Left lung (tissue), 4 donors: ENCODE measurements at regions not wholly inside any gene's neighbourhood (a gene's known extent, or its start where the extent isn't known, plus 50 kb on each side); places are given as distances from the start of the nearest gene placed in this dataset.

ENCODE experiments used
- ATAC-seq: fragments of 200-7000 bp; cut with Tn5 transposase; one replicate; pipeline ENCODE4 v1.9.1; 2020; ENCODE audit warnings: moderate library complexity
- DNase-seq, 4 donors: peaks; one replicate each; pipeline ENCODE4 v3.0.0-alpha.2; 2013 to 2020
- H3K27ac ChIP-seq, 2 donors: fragments of 200-600 bp; sonication (generic) in 1 of 2; one replicate each; pipeline versions ENCODE4 v1.5.0 to v1.8.0; 2020 to 2021
- H3K27me3 ChIP-seq, 2 donors: fragments of 200-600 bp; sonication (generic) in 1 of 2; one replicate each; pipeline versions ENCODE4 v1.5.0 to v1.8.0; 2020 to 2021
- H3K36me3 ChIP-seq, 2 donors: fragments of 200-600 bp; sonication (generic) in 1 of 2; one replicate each; pipeline versions ENCODE4 v1.5.0 to v1.8.0; 2020 to 2021
- H3K4me1 ChIP-seq, 2 donors: fragments of 200-600 bp; one replicate each; pipeline ENCODE4 v1.8.0; 2021
- H3K4me3 ChIP-seq, 2 donors: fragments of 200-600 bp; sonication (generic) in 1 of 2; one replicate each; pipeline versions ENCODE4 v1.5.0 to v1.8.0; 2020 to 2021; ENCODE audit warnings: mild to moderate bottlenecking in 1 of 2
- H3K9me3 ChIP-seq, 2 donors: fragments of 200-600 bp; sonication (generic) in 1 of 2; one replicate each; pipeline versions ENCODE4 v1.5.0 to v1.8.0; 2020 to 2021
- intact Hi-C, 2 donors: fragments of 100-400 bp; cut with DNase I; formaldehyde crosslinking; loops; one replicate each; pipeline versions ENCODE4 v1.11.2 to v1.14.2; 2022
- TF ChIP-seq, protein P1 (sequence below), 2 donors: fragments of 200-600 bp; sonication (generic) in 1 of 2; IDR thresholded peaks; one replicate each; pipeline versions ENCODE4 v1.5.0 to v1.8.0; 2021; ENCODE audit warnings: antibody characterized with exemption in 2 of 2
- donor health status: DM: no; HTN: yes; CAD: no.
- donor health status: DM: no; HTN: no; CAD: no.

DNA sequence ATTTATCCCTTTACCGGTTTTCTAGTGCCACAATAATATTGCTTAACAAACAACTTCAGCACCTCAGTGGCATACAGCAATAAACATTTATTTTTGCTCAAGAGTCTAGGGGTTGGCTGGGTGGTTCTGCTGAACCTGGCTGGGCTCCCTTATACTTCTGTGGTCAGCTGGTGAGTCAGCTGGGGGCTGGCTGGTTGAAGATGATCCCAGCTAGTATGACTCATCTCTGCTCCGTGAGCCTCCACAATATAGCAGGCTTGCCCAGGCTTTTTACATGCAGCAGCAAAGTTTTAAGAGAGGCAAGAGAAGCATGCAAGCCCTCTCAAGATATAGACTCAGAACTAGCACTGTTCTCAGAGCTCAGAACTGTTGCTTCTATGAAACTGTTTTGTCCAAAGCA is 523.5 kb upstream of the CLINT1 start:
- Histone ChIP-seq H3K27me3 (no peaks in the 10 kb centered on the region), H3K4me3 (no peak overlapping the region), H3K27ac (peak overlapping the region; percentile 17 to 26), H3K36me3 (no peaks in the 10 kb centered on the region), H3K9me3 (peaks cover 0 to 18% of the 10 kb centered on the region in 2 donors), H3K4me1 (peaks cover 14 to 47% of the 10 kb centered on the region in 2 donors)
- intact Hi-C loops, result no loop called here
- peak; percentile 88 for ATAC-seq
- DNase-seq, result peak in 2 of 4 donors; percentile 82 to 85
- TF ChIP-seq, protein P1, sequence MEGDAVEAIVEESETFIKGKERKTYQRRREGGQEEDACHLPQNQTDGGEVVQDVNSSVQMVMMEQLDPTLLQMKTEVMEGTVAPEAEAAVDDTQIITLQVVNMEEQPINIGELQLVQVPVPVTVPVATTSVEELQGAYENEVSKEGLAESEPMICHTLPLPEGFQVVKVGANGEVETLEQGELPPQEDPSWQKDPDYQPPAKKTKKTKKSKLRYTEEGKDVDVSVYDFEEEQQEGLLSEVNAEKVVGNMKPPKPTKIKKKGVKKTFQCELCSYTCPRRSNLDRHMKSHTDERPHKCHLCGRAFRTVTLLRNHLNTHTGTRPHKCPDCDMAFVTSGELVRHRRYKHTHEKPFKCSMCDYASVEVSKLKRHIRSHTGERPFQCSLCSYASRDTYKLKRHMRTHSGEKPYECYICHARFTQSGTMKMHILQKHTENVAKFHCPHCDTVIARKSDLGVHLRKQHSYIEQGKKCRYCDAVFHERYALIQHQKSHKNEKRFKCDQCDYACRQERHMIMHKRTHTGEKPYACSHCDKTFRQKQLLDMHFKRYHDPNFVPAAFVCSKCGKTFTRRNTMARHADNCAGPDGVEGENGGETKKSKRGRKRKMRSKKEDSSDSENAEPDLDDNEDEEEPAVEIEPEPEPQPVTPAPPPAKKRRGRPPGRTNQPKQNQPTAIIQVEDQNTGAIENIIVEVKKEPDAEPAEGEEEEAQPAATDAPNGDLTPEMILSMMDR (IDR thresholded peaks at IDR 0.05), result no peak

DNA sequence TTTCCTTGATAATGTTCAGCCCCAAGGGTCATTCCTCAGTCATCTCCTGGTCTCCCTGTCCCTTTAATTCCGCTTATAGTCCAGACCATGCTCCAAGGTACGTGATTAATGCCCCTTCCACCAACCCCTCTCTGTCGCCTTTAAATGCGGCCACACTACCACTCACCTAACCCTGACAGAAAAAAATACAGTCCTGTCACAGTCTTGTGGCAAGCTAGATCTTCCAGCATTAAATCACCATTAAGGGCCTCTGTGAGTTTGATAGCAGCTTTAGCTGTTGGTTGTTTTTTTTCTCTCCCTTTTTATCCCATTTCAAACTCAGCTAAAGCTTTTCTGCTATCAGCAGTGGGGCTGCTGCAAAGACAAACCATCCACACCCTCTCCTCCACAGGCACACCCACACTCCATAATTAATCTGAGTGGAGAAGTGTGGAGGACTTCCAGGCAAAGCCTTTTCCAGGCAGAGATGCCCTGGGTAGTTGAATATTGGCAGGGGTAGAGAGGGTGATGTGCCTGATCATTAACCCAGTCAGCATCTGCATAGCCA is 522.7 kb upstream of the CLINT1 start:
- ATAC-seq (peak; percentile 27), DNase-seq (no peak)
- no peaks in the 10 kb centered on the region for H3K27me3 ChIP-seq
- peaks cover 14 to 47% of the 10 kb centered on the region in 2 donors for H3K4me1 ChIP-seq
- peak overlapping the region in 1 of 2 donors; percentile 17 for H3K27ac ChIP-seq
- H3K36me3 ChIP-seq, result no peaks in the 10 kb centered on the region
- H3K9me3 ChIP-seq, result peaks cover 0 to 21% of the 10 kb centered on the region in 2 donors
- no peak overlapping the region for H3K4me3 ChIP-seq
- TF ChIP-seq, protein P1 (IDR thresholded peaks at IDR 0.05), result no peak
- intact Hi-C loops, result no loop called here

DNA sequence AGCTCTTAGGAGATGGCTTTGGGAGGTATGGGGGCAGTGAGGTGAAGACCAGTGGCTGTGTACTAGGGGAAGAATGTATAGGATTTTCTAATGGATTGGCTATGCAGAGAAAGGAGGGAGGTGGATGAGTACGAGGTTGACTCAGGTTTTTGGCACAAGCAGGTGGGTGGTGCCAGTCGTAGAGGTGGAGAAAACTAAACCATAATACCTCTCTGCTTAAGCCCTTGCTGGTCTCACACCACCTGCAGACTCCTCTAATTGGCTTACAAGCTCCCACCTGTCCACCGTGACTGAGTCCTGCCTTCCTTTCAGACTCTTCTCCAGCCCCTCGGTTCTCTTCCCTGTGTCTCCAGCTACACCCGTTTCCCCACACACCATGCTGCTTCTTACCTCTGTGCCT is 521.7 kb upstream of the CLINT1 start:
- Histone ChIP-seq H3K4me1 (peaks cover 14 to 47% of the 10 kb centered on the region in 2 donors), H3K27me3 (no peaks in the 10 kb centered on the region), H3K4me3 (no peak overlapping the region), H3K27ac (no peak overlapping the region), H3K9me3 (peaks cover 0 to 14% of the 10 kb centered on the region in 2 donors), H3K36me3 (no peaks in the 10 kb centered on the region)
- ATAC-seq (no peak), DNase-seq (no peak)
- intact Hi-C loops, result no loop called here
- TF ChIP-seq, protein P1 (IDR thresholded peaks at IDR 0.05), result no peak

DNA sequence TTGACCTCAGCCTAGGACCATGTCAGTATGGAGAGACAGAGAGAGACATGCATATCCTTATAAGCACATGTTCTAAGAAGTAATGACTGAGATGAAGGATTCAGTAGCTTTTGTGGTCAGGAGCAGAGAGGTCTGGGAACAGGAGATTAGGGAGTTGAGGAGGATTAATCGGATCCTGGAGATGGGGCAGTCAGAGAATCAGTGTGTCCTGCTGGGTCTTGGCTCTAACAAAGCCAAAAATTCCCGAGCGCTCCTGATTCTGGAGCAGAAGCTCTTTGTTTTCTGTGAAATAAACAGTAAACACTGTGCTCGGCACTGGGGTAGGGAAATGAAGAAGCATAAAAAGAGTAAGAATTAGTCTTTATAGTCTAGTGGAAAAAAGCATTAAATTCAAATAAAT is 520.0 kb upstream of the CLINT1 start:
- H3K4me3 ChIP-seq, result no peak overlapping the region
- ATAC-seq (no peak), DNase-seq (no peak)
- intact Hi-C loops, result no loop called here
- no peak overlapping the region for H3K27ac ChIP-seq
- H3K9me3 ChIP-seq, result peaks cover 0 to 7% of the 10 kb centered on the region in 2 donors
- TF ChIP-seq, protein P1 (IDR thresholded peaks at IDR 0.05), result no peak
- H3K27me3 ChIP-seq, result no peaks in the 10 kb centered on the region
- H3K36me3 ChIP-seq, result no peaks in the 10 kb centered on the region
- peaks cover 14 to 38% of the 10 kb centered on the region in 2 donors for H3K4me1 ChIP-seq

DNA sequence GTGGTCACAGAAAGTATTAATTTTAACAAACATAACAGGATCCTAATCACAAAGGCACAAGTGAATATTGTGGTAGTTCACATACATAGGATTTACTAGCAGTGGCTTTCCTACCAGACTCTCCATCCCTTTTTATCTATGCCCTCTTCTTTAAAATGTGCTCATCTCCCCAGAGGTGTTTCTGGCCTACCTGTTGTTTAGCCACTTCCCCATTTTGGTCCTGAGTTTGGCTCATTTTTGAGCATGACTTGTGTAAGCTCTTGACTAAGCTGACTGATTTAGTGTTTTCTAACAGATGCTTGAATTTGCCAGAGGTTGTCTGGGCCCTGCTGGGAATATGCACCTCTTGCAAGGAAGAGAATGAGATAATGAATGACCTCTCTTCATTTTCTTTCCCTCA is 517.7 kb upstream of the CLINT1 start:
- Histone ChIP-seq H3K4me3 (no peak overlapping the region), H3K27me3 (no peaks in the 10 kb centered on the region), H3K36me3 (no peaks in the 10 kb centered on the region), H3K9me3 (peaks cover 0 to 7% of the 10 kb centered on the region in 2 donors), H3K27ac (no peak overlapping the region), H3K4me1 (peaks cover 1 to 21% of the 10 kb centered on the region in 2 donors)
- intact Hi-C loops, result no loop called here
- ATAC-seq, result no peak
- TF ChIP-seq, protein P1 (IDR thresholded peaks at IDR 0.05), result no peak
- DNase-seq, result no peak
